ENCODE measurements at regions not wholly inside any gene's neighbourhood (a gene's known extent, or its start where the extent isn't known, plus 50 kb on each side); places are given as distances from the start of the nearest gene placed in this dataset.

GRCh38 chr19:33941133-33941532 lies 144.5 kb downstream of the KCTD15 start:
- no peaks in the 10 kb centered on the region for H3K4me1 Mint-ChIP-seq (ENCODE audit: low read depth in 2 of 2)
- no peak overlapping the region for H3K4me3 Mint-ChIP-seq
- peaks cover 15 to 27% of the 10 kb centered on the region in 2 donors for H3K27me3 Mint-ChIP-seq
- H3K36me3 Mint-ChIP-seq (ENCODE audit: insufficient read depth) = no peaks in the 10 kb centered on the region
- ATAC-seq (replicated peaks) (no peak), DNase-seq (no peak)
- peak overlapping the region in 1 of 2 donors; percentile 20 for H3K27ac Mint-ChIP-seq
- no peaks in the 10 kb centered on the region for H3K9me3 Mint-ChIP-seq

- DNase-seq (no peak), ATAC-seq (replicated peaks) (no peak)
- H3K4me3 Mint-ChIP-seq = no peak overlapping the region
- no peaks in the 10 kb centered on the region for H3K9me3 Mint-ChIP-seq
- no peaks in the 10 kb centered on the region for H3K4me1 Mint-ChIP-seq (ENCODE audit: low read depth in 2 of 2)
- H3K36me3 Mint-ChIP-seq (ENCODE audit: insufficient read depth) = no peaks in the 10 kb centered on the region
- no peak overlapping the region for H3K27ac Mint-ChIP-seq
- H3K27me3 Mint-ChIP-seq = peaks cover 28 to 54% of the 10 kb centered on the region in 2 donors
These were observed 150.0 kb downstream of the KCTD15 start for GRCh38 chr19:33946535-33947264.

DNA sequence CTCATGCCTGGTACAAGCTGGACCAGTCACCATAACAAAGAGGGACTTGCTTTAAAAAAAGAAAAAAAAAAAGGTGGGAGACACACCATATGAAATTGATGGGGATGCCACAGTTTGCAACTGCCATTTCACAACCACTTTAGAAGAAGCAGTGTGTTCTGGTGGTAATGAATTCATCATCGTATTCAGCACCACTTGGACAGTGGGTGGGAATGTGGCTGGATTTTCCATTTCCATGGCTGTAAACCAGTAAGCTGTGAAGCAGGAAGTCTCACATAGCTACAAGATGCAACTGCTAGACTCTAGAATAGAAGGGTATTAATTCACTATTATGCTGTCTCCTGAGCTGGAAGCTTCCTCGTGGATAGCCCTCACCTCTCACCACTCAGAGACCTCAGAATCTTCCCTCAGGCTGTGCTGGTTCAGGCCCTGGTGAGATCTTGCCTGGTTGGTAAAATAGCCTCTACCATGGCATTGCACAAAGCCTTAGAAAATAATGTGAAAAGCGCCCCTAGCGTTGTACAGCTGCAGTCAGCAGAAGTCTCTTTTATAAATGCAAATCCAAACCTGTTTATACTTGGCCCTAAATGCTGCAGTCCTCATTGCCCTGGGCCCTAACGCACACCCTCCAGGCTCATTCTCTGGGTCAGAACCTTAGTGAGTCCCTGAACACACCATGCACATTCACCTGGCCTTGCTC lies 150.7 kb downstream of the KCTD15 start:
- Mint-ChIP-seq H3K9me3 (no peaks in the 10 kb centered on the region), H3K27me3 (peaks cover 22 to 54% of the 10 kb centered on the region in 2 donors), H3K27ac (no peak overlapping the region), H3K4me3 (no peak overlapping the region), H3K36me3 (ENCODE audit: insufficient read depth) (no peaks in the 10 kb centered on the region), H3K4me1 (ENCODE audit: low read depth in 2 of 2) (no peaks in the 10 kb centered on the region)
- ATAC-seq (replicated peaks) = no peak
- DNase-seq = no peak

DNA sequence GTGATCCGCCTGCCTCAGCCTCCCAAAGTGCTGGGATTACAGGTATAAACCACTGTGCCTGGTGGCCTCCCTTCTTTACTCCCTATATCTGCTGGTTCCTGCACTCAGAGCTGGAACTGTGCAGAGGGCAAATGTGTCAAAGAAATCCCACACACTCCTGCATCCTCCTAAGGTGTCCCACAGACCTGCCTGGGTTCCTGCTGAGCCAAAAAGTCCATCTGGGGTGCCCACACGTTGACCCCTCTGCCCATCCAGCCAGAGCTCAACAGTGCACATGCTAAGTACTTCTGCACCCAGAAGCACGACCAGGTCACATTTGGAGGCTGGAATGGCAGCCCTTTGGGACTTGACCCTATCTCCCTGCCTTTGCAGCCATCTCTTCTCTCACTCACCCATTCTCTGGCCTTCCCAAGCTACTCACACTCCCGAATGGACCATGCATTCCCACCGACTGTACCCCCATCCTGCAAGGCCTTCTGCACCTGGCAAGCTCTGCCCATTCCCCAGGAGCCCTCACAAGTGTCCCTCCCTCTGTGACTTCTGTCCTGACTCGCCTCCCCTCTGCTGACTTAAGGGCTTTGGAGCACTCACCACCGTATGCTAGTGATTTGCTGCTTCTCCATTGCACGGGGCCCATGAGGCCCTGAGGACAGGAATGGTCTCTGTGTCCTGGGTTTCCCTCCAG lies 152.1 kb downstream of the KCTD15 start:
- ATAC-seq (replicated peaks) = no peak
- H3K27ac Mint-ChIP-seq = no peak overlapping the region
- H3K9me3 Mint-ChIP-seq = no peaks in the 10 kb centered on the region
- H3K27me3 Mint-ChIP-seq = peaks cover 26 to 53% of the 10 kb centered on the region in 2 donors
- DNase-seq = no peak
- no peak overlapping the region for H3K4me3 Mint-ChIP-seq
- H3K36me3 Mint-ChIP-seq (ENCODE audit: insufficient read depth) = no peaks in the 10 kb centered on the region
- no peaks in the 10 kb centered on the region for H3K4me1 Mint-ChIP-seq (ENCODE audit: low read depth in 2 of 2)

- Mint-ChIP-seq H3K4me3 (no peak overlapping the region), H3K4me1 (ENCODE audit: low read depth in 2 of 2) (no peaks in the 10 kb centered on the region), H3K9me3 (no peaks in the 10 kb centered on the region), H3K27ac (no peak overlapping the region), H3K27me3 (peaks cover 22 to 62% of the 10 kb centered on the region in 2 donors), H3K36me3 (ENCODE audit: insufficient read depth) (no peaks in the 10 kb centered on the region)
- no peak for ATAC-seq (replicated peaks)
- DNase-seq = no peak
These were observed 153.6 kb downstream of the KCTD15 start for GRCh38 chr19:33950091-33950750.

- no peak overlapping the region for H3K4me3 Mint-ChIP-seq
- H3K27me3 Mint-ChIP-seq = peaks cover 24 to 56% of the 10 kb centered on the region in 2 donors
- ATAC-seq (replicated peaks) (no peak), DNase-seq (no peak)
- no peaks in the 10 kb centered on the region for H3K4me1 Mint-ChIP-seq (ENCODE audit: low read depth in 2 of 2)
- no peaks in the 10 kb centered on the region for H3K9me3 Mint-ChIP-seq
- H3K36me3 Mint-ChIP-seq (ENCODE audit: insufficient read depth) = no peaks in the 10 kb centered on the region
- H3K27ac Mint-ChIP-seq = no peak overlapping the region
These were observed 156.4 kb downstream of the KCTD15 start for GRCh38 chr19:33953023-33953422.

- no peaks in the 10 kb centered on the region for H3K9me3 Mint-ChIP-seq
- no peak overlapping the region for H3K4me3 Mint-ChIP-seq
- no peaks in the 10 kb centered on the region for H3K36me3 Mint-ChIP-seq (ENCODE audit: insufficient read depth)
- H3K4me1 Mint-ChIP-seq (ENCODE audit: low read depth in 2 of 2) = no peaks in the 10 kb centered on the region
- ATAC-seq (replicated peaks) = no peak
- no peak for DNase-seq
- H3K27ac Mint-ChIP-seq = no peak overlapping the region
- H3K27me3 Mint-ChIP-seq = peaks cover 28 to 55% of the 10 kb centered on the region in 2 donors
These were observed 156.9 kb downstream of the KCTD15 start for GRCh38 chr19:33953592-33953991.

DNA sequence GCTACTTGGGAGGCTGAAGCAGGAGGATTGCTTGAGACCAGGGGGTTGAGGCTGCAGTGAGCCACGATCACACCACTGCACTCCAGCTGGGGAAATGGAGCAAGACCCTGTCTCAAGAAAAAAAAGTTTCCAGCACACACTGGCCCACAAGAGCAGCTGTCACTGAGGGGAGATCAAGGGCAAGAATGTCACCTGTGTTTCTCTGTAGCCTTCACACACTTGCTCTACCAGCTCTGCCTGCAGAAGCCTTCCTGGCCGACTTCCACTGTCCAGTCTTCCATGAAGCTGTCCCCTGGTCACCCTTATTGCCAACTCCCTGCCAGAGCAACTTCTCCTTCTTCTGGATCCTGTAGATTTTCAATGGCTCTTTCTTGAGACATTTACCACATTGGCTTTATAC lies 158.0 kb downstream of the KCTD15 start:
- no peaks in the 10 kb centered on the region for H3K36me3 Mint-ChIP-seq (ENCODE audit: insufficient read depth)
- ATAC-seq (replicated peaks) = no peak
- peaks cover 21 to 53% of the 10 kb centered on the region in 2 donors for H3K27me3 Mint-ChIP-seq
- H3K4me1 Mint-ChIP-seq (ENCODE audit: low read depth in 2 of 2) = no peaks in the 10 kb centered on the region
- H3K4me3 Mint-ChIP-seq = no peak overlapping the region
- H3K27ac Mint-ChIP-seq = no peak overlapping the region
- DNase-seq = no peak
- H3K9me3 Mint-ChIP-seq = no peaks in the 10 kb centered on the region

- H3K36me3 Mint-ChIP-seq (ENCODE audit: insufficient read depth) = no peaks in the 10 kb centered on the region
- peaks cover 0 to 2% of the 10 kb centered on the region in 2 donors for H3K9me3 Mint-ChIP-seq
- H3K4me3 Mint-ChIP-seq = no peak overlapping the region
- no peak for DNase-seq
- ATAC-seq (replicated peaks) = no peak
- H3K4me1 Mint-ChIP-seq (ENCODE audit: low read depth in 2 of 2) = no peaks in the 10 kb centered on the region
- H3K27me3 Mint-ChIP-seq = peaks cover 27 to 60% of the 10 kb centered on the region in 2 donors
- no peak overlapping the region for H3K27ac Mint-ChIP-seq
These were observed 160.3 kb downstream of the KCTD15 start for GRCh38 chr19:33956941-33957340.

DNA sequence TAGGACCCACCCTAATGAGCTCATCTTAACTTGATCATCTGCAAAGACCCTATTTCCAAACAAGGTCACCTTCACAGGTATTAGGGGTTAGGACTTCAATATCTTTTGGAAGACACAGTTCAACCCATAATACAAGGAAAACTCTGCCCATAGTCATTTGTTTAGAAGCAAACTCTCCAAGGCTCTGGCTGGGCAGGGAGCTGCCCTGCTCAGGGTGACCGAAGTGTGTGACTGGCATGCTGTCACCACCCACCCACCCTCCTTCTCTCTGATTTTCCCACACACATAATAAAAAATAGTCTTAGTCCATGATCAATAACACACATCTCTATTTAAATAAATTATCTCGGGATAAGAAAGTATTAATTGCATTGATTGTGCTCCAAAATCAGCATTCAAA lies 161.1 kb downstream of the KCTD15 start:
- no peak overlapping the region for H3K27ac Mint-ChIP-seq
- no peak overlapping the region for H3K4me3 Mint-ChIP-seq
- no peak for ATAC-seq (replicated peaks)

DNA sequence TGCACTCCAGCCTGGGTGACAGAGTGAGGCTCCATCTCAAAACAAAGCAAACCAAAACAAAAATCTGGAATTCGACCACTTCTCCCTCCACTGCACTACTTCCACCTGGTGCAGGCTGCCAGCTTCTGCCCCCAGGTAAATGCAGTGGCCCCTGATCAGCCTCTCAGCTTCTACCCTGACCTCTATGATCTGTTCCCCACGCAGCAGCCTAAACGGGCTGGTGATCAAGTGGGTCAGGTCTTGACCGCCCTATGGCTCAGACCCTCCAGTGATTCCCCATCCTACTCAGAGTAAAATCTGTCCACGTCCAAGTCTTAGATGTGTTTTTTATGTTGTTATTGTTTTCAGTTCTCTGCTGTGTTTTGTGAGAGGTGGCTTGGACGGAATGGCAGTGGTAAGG lies 163.9 kb downstream of the KCTD15 start:
- Mint-ChIP-seq H3K4me1 (ENCODE audit: low read depth in 2 of 2) (no peaks in the 10 kb centered on the region), H3K4me3 (no peak overlapping the region), H3K27ac (no peak overlapping the region), H3K27me3 (peaks cover 23 to 40% of the 10 kb centered on the region in 2 donors), H3K36me3 (ENCODE audit: insufficient read depth) (no peaks in the 10 kb centered on the region), H3K9me3 (peaks cover 0 to 2% of the 10 kb centered on the region in 2 donors)
- no peak for ATAC-seq (replicated peaks)
- DNase-seq = no peak

More for the DNA sequence above, 161.1 kb downstream of the KCTD15 start:
- Mint-ChIP-seq H3K36me3 (ENCODE audit: insufficient read depth) (no peaks in the 10 kb centered on the region), H3K27me3 (peaks cover 27 to 60% of the 10 kb centered on the region in 2 donors), H3K4me1 (ENCODE audit: low read depth in 2 of 2) (no peaks in the 10 kb centered on the region), H3K9me3 (peaks cover 0 to 2% of the 10 kb centered on the region in 2 donors)
- no peak for DNase-seq

DNA sequence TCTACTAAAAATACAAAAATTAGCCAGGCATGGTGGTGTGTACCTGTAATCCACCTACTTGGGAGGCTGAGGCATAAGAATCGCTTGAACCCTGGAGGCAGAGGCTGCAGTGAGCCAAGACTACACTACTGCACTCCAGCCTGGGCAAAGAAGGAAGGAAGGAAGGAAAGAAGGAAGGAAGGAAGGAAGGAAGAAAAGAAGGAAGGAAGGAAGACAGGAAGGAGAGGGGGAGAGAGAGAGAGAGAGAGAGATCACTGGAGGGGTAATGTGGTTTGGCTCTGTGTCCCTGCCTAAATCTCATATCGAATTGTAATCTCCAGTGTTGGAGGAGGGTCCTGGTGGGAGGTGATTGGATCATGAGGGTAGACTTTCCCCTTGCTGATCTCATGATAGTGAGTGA lies 165.5 kb downstream of the KCTD15 start:
- no peaks in the 10 kb centered on the region for H3K36me3 Mint-ChIP-seq (ENCODE audit: insufficient read depth)
- peaks cover 23 to 40% of the 10 kb centered on the region in 2 donors for H3K27me3 Mint-ChIP-seq
- no peaks in the 10 kb centered on the region for H3K4me1 Mint-ChIP-seq (ENCODE audit: low read depth in 2 of 2)
- H3K4me3 Mint-ChIP-seq = no peak overlapping the region
- DNase-seq (no peak), ATAC-seq (replicated peaks) (no peak)
- peaks cover 0 to 2% of the 10 kb centered on the region in 2 donors for H3K9me3 Mint-ChIP-seq
- H3K27ac Mint-ChIP-seq = no peak overlapping the region

DNA sequence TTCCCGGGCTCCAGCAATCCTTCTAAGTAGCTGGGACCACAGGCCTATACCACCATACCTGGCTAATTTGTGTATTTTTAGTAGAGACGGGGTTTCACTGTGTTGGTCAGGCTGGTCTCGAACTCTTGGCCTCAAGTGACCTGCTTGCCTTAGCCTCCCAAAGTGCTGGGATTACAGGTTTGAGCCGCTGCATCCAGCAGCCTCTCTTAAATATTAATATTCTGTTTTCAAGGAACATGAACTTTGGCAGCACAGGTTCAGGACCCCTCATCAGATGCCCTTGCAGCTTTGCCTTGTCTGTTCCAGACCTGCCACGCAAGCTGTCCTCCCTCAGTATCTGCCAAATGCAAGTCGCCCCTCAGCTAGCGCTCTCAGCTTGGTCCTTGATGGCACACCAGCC lies 166.8 kb downstream of the KCTD15 start:
- ATAC-seq (replicated peaks) (no peak), DNase-seq (no peak)
- Mint-ChIP-seq H3K27me3 (peaks cover 17 to 37% of the 10 kb centered on the region in 2 donors), H3K9me3 (peaks cover 0 to 2% of the 10 kb centered on the region in 2 donors), H3K4me1 (ENCODE audit: low read depth in 2 of 2) (no peaks in the 10 kb centered on the region), H3K36me3 (ENCODE audit: insufficient read depth) (no peaks in the 10 kb centered on the region), H3K4me3 (no peak overlapping the region), H3K27ac (no peak overlapping the region)

All from effector memory CD8-positive, alpha-beta T cell (primary cell).